MV-4-11 (cell line): ENCODE measurements at regions not wholly inside any gene's neighbourhood (a gene's known extent, or its start where the extent isn't known, plus 50 kb on each side); places are given as distances from the start of the nearest gene placed in this dataset.
"Not testable (repeated sequence)": the region's sequence is repeated elsewhere in the genome, so short reads cannot be mapped to it uniquely, and the experiment has no call there.

Experiments
- DNase-seq: peaks from one replicate; lab custom pipeline; 2025; lab: John Stamatoyannopoulos, UW

GRCh38 chr4:4666693-4667621, 125.1 kb upstream of the STX18 start:
- DNase-seq, result no peak

GRCh38 chr4:4666187-4666586, 124.3 kb upstream of the STX18 start:
- DNase-seq, result no peak

GRCh38 chr4:4664234-4664633, 122.4 kb upstream of the STX18 start:
- DNase-seq, result no peak

- DNase-seq, result peak; percentile 8
Observed at GRCh38 chr4:4663028-4663427, 121.2 kb upstream of the STX18 start.

- DNase-seq, result peak; percentile 14
Observed at GRCh38 chr4:4662230-4662629, 120.4 kb upstream of the STX18 start.

GRCh38 chr4:4659871-4660651, 118.2 kb upstream of the STX18 start:
- DNase-seq, result peak; percentile 89

- peak; percentile 14 for DNase-seq
Observed at GRCh38 chr4:4658052-4658451, 116.2 kb upstream of the STX18 start.

- no peak for DNase-seq
Observed at GRCh38 chr4:4656977-4657376, 115.1 kb upstream of the STX18 start.

GRCh38 chr4:4655901-4656300, 114.1 kb upstream of the STX18 start:
- no peak for DNase-seq

- DNase-seq, result no peak
Observed at GRCh38 chr4:4655011-4655410, 113.2 kb upstream of the STX18 start.

GRCh38 chr4:4651811-4652755, 110.2 kb upstream of the STX18 start:
- DNase-seq, result no peak

GRCh38 chr4:4647041-4647440, 105.2 kb upstream of the STX18 start:
- DNase-seq, result no peak

- no peak for DNase-seq
Observed at GRCh38 chr4:4645743-4646142, 103.9 kb upstream of the STX18 start.

GRCh38 chr4:4644277-4644676, 102.4 kb upstream of the STX18 start:
- not testable (repeated sequence) for DNase-seq

- not testable (repeated sequence) for DNase-seq
Observed at GRCh38 chr4:4643743-4644142, 101.9 kb upstream of the STX18 start.

GRCh38 chr4:4643306-4643705, 101.5 kb upstream of the STX18 start:
- no peak for DNase-seq

GRCh38 chr4:4642496-4643000, 100.7 kb upstream of the STX18 start:
- no peak for DNase-seq

- DNase-seq, result no peak
Observed at GRCh38 chr4:4641661-4642495, 100.0 kb upstream of the STX18 start.

- no peak for DNase-seq
Observed at GRCh38 chr4:4641254-4641653, 99.4 kb upstream of the STX18 start.

- no peak for DNase-seq
Observed at GRCh38 chr4:4640692-4641091, 98.8 kb upstream of the STX18 start.

- no peak for DNase-seq
Observed at GRCh38 chr4:4639370-4639769, 97.5 kb upstream of the STX18 start.
